DLD1 (cell line): ENCODE measurements at regions not wholly inside any gene's neighbourhood (a gene's known extent, or its start where the extent isn't known, plus 50 kb on each side); places are given as distances from the start of the nearest gene placed in this dataset.

ENCODE experiments used
- in situ Hi-C: cut with HindIII; loops from 2 replicates; pipeline ENCODE4 v1.10.0; 2017; ENCODE audit warnings: low sequenced_read_pairs

GRCh38 chr6:166106076-166106686 lies 61.5 kb downstream of the TBXT start:
- in situ Hi-C loops: no loop called here

- in situ Hi-C loops: no loop called here
Observed at GRCh38 chr6:166105341-166106075, 62.1 kb downstream of the TBXT start.

GRCh38 chr6:166104872-166105271 lies 62.8 kb downstream of the TBXT start:
- in situ Hi-C loops: no loop called here

- in situ Hi-C loops: no loop called here
Observed at GRCh38 chr6:166104107-166104506, 63.5 kb downstream of the TBXT start.

GRCh38 chr6:166101819-166102419 lies 65.7 kb downstream of the TBXT start:
- in situ Hi-C loops: no loop called here

GRCh38 chr6:166097914-166098522 lies 69.6 kb downstream of the TBXT start:
- in situ Hi-C loops: loop anchor here (10.0 kb wide), 1 partner anchor 223 kb away; no protein-coding TSS in a partner anchor

- in situ Hi-C loops: no loop called here
Observed at GRCh38 chr6:166087852-166088251, 79.8 kb downstream of the TBXT start.

- in situ Hi-C loops: no loop called here
Observed at GRCh38 chr6:166087246-166087645, 80.4 kb downstream of the TBXT start.

GRCh38 chr6:166085500-166085899 lies 82.2 kb downstream of the TBXT start:
- in situ Hi-C loops: no loop called here

GRCh38 chr6:166084951-166085350 lies 82.7 kb downstream of the TBXT start:
- in situ Hi-C loops: no loop called here

- in situ Hi-C loops: no loop called here
Observed at GRCh38 chr6:166079841-166080240, 87.8 kb downstream of the TBXT start.

GRCh38 chr6:166078294-166078693 lies 89.4 kb downstream of the TBXT start:
- in situ Hi-C loops: no loop called here

GRCh38 chr6:166076625-166077024 lies 91.0 kb downstream of the TBXT start:
- in situ Hi-C loops: no loop called here

- in situ Hi-C loops: no loop called here
Observed at GRCh38 chr6:166075925-166076324, 91.7 kb downstream of the TBXT start.

- in situ Hi-C loops: no loop called here
Observed at GRCh38 chr6:166075186-166075585, 92.5 kb downstream of the TBXT start.

GRCh38 chr6:166073082-166073481 lies 94.6 kb downstream of the TBXT start:
- in situ Hi-C loops: no loop called here

GRCh38 chr6:166068768-166069167 lies 98.9 kb downstream of the TBXT start:
- in situ Hi-C loops: no loop called here

GRCh38 chr6:166058064-166058739 lies 109.4 kb downstream of the TBXT start:
- in situ Hi-C loops: no loop called here

- in situ Hi-C loops: no loop called here
Observed at GRCh38 chr6:166057431-166057830, 110.2 kb downstream of the TBXT start.

GRCh38 chr6:166056637-166057036 lies 111.0 kb downstream of the TBXT start:
- in situ Hi-C loops: no loop called here

GRCh38 chr6:166055801-166056200 lies 111.8 kb downstream of the TBXT start:
- in situ Hi-C loops: no loop called here
